ENCODE measurements at regions not wholly inside any gene's neighbourhood (a gene's known extent, or its start where the extent isn't known, plus 50 kb on each side); places are given as distances from the start of the nearest gene placed in this dataset.

GRCh38 chr20:22350624-22351023 is 233.7 kb downstream of the FOXA2 start:
- Mint-ChIP-seq H3K4me3 (no peak overlapping the region), H3K9me3 (no peaks in the 10 kb centered on the region), H3K36me3 (ENCODE audit: low read depth) (no peaks in the 10 kb centered on the region), H3K27me3 (ENCODE audit: low read depth) (peaks cover 82% of the 10 kb centered on the region), H3K4me1 (no peaks in the 10 kb centered on the region), H3K27ac (ENCODE audit: unreplicated experiment) (no peak overlapping the region)
- DNase-seq (ENCODE audit: low read depth, low spot score) = no peak
- TF ChIP-seq CTCF (conservative IDR thresholded peaks at IDR 0.05) = no peak

- H3K4me3 Mint-ChIP-seq = no peak overlapping the region
- DNase-seq (ENCODE audit: low read depth, low spot score) = no peak
- H3K9me3 Mint-ChIP-seq = no peaks in the 10 kb centered on the region
- no peaks in the 10 kb centered on the region for H3K4me1 Mint-ChIP-seq
- H3K27me3 Mint-ChIP-seq (ENCODE audit: low read depth) = peaks cover 66% of the 10 kb centered on the region
- TF ChIP-seq CTCF (conservative IDR thresholded peaks at IDR 0.05) = no peak
- H3K36me3 Mint-ChIP-seq (ENCODE audit: low read depth) = no peaks in the 10 kb centered on the region
- H3K27ac Mint-ChIP-seq (ENCODE audit: unreplicated experiment) = no peak overlapping the region
Measured at GRCh38 chr20:22348010-22348409, 236.4 kb downstream of the FOXA2 start.

- H3K9me3 Mint-ChIP-seq = no peaks in the 10 kb centered on the region
- no peak overlapping the region for H3K27ac Mint-ChIP-seq (ENCODE audit: unreplicated experiment)
- H3K36me3 Mint-ChIP-seq (ENCODE audit: low read depth) = no peaks in the 10 kb centered on the region
- H3K27me3 Mint-ChIP-seq (ENCODE audit: low read depth) = peaks cover 67% of the 10 kb centered on the region
- H3K4me3 Mint-ChIP-seq = no peak overlapping the region
- TF ChIP-seq CTCF (conservative IDR thresholded peaks at IDR 0.05) = no peak
- no peak for DNase-seq (ENCODE audit: low read depth, low spot score)
- H3K4me1 Mint-ChIP-seq = no peaks in the 10 kb centered on the region
Measured at GRCh38 chr20:22346716-22347115, 237.7 kb downstream of the FOXA2 start.

- H3K4me1 Mint-ChIP-seq = no peaks in the 10 kb centered on the region
- H3K4me3 Mint-ChIP-seq = no peak overlapping the region
- H3K27ac Mint-ChIP-seq (ENCODE audit: unreplicated experiment) = no peak overlapping the region
- no peaks in the 10 kb centered on the region for H3K9me3 Mint-ChIP-seq
- no peak for TF ChIP-seq CTCF (conservative IDR thresholded peaks at IDR 0.05)
- H3K27me3 Mint-ChIP-seq (ENCODE audit: low read depth) = peaks cover 72% of the 10 kb centered on the region
- DNase-seq (ENCODE audit: low read depth, low spot score) = no peak
- H3K36me3 Mint-ChIP-seq (ENCODE audit: low read depth) = no peaks in the 10 kb centered on the region
Measured at GRCh38 chr20:22343612-22344011, 240.8 kb downstream of the FOXA2 start.

- H3K27ac Mint-ChIP-seq (ENCODE audit: unreplicated experiment) = no peak overlapping the region
Measured at GRCh38 chr20:22342410-22342809, 242.0 kb downstream of the FOXA2 start.

More at GRCh38 chr20:22342410-22342809, 242.0 kb downstream of the FOXA2 start:
- H3K27me3 Mint-ChIP-seq (ENCODE audit: low read depth) = peaks cover 71% of the 10 kb centered on the region
- TF ChIP-seq CTCF (conservative IDR thresholded peaks at IDR 0.05) = no peak
- H3K36me3 Mint-ChIP-seq (ENCODE audit: low read depth) = no peaks in the 10 kb centered on the region
- H3K4me1 Mint-ChIP-seq = no peaks in the 10 kb centered on the region
- DNase-seq (ENCODE audit: low read depth, low spot score) = no peak
- no peak overlapping the region for H3K4me3 Mint-ChIP-seq
- H3K9me3 Mint-ChIP-seq = no peaks in the 10 kb centered on the region

Measured in neural crest cell (in vitro differentiated cells).